GM18520 (cell line): ENCODE measurements at regions not wholly inside any gene's neighbourhood (a gene's known extent, or its start where the extent isn't known, plus 50 kb on each side); places are given as distances from the start of the nearest gene placed in this dataset.
"Not testable (repeated sequence)": the region's sequence is repeated elsewhere in the genome, so short reads cannot be mapped to it uniquely, and the experiment has no call there.

ENCODE experiments used
- ATAC-seq: cut with Tn5 transposase; IDR thresholded peaks from one replicate; pipeline ENCODE4 v1.9.1; 2021; ENCODE audit not compliant: unreplicated experiment

DNA sequence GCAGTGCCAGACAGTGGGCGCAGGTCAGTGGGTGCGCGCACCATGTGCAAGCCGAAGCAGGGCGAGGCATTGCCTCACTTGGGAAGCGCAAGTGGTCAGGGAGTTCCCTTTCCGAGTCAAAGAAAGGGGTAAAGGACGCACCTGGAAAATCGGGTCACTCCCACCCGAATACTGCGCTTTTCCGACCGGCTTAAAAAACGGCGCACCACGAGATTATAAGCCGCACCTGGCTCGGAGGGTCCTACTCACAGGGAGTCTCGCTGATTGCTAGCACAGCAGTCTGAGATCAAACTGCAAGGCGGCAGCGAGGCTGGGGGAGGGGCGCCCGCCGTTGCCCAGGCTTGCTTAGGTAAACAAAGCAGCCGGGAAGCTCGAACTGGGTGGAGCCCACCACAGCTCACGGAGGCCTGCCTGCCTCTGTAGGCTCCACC, 77.9 kb downstream of the NR4A2 start:
- ATAC-seq: not testable (repeated sequence)

DNA sequence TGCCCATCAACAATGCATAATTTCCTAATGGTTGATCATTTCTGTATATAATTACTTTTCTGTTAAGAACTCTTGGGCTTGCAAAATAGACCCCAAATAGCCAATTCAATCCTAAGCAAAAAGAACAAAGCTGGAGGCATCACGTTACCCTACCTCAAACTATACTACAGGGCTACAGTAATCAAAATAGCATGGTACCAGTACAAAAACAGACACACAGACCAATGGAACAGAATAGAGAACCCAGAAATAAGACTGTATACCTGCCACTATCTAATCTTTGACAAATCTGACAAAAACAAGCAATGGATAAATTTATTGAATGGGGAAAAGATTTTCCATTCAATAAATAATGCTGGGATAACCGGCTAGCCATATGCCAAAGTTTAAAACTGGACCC, 78.8 kb downstream of the NR4A2 start:
- ATAC-seq: no peak

- ATAC-seq: no peak
These were observed 89.6 kb downstream of the NR4A2 start for GRCh38 chr2:156242874-156243273.

- ATAC-seq: no peak
These were observed 95.0 kb downstream of the NR4A2 start for GRCh38 chr2:156237558-156237957.

- ATAC-seq: no peak
These were observed 102.7 kb downstream of the NR4A2 start for GRCh38 chr2:156229724-156230362.

DNA sequence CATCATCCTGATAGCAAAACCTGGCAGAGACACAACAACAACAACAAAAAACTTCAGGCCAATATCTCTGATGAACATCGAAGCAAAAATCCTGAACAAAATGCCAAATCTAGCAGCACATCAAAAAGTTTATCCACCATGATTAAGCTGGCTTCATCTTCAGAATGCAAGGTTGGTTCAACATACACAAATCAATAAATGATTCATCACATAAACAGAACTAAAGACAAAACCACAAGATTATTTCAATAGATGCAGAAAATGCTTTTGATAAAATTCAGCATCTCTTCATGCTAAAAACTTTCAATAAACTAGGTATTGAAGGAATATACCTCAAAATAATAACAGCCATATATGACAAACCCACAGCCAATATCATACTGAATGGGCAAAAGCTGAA, 109.2 kb downstream of the NR4A2 start:
- ATAC-seq: not testable (repeated sequence)

DNA sequence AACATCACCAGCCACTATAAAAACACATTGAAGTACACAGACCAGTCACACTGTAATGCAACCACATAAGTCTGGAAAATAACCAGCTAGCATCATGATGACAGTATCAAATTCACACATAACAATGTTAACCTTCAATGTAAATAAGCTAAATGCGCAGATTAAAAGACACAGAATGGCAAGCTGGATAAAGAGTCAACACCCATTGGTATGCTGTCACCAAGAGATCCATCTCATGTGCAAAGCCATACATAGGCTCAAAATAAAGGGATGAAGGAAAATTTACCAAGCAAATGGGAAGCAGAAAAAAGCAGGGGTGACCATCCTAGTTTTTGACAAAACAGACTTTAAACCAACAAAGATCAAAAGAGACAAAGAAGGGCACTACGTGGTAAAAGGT, 110.8 kb downstream of the NR4A2 start:
- no peak for ATAC-seq

DNA sequence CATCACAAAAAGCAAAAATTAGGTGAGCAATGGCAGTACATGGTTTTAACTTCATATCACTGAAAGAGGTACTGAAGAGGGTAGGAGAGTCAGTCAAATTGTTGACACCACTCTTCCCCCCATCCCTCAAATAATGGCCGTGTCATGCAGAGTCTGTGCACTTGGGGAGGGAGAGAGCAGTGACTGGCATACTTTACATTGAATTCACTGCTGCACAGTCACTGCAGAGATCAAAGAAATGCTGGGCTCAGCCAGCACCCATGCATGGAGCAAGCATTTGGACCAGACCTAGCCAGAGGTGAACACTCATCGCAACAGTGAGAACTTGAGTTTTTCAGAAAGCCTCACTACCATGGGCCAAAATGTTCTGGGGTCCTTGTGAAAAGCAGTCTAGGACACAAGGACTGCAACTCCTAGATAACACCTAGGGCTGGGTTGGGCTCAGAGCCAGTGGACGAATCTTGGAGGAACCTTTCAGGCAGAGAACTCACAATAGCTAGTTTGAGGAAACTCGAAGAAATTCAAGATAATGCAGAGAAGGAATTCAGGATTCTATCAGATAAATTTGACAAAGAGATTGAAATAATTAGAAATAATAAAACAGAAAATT, 112.9 kb downstream of the NR4A2 start:
- no peak for ATAC-seq

DNA sequence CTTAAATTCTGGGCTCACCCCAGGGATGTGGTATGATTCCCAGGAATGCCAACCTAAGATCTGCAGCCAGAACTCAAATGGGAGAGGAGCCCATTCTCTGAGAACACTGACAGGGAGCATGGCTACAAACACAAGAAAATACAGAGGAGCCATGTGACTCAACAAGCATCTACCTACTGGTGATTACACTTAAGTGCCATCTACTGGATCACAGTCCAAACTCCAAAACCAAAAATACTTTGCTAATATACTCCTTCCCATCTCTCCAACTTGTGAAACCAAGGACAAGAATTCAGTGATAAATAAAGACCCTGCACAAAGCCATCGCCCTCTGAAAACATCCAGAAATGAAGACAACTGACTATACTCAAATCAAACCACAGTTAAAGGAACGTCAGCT, 116.9 kb downstream of the NR4A2 start:
- no peak for ATAC-seq

DNA sequence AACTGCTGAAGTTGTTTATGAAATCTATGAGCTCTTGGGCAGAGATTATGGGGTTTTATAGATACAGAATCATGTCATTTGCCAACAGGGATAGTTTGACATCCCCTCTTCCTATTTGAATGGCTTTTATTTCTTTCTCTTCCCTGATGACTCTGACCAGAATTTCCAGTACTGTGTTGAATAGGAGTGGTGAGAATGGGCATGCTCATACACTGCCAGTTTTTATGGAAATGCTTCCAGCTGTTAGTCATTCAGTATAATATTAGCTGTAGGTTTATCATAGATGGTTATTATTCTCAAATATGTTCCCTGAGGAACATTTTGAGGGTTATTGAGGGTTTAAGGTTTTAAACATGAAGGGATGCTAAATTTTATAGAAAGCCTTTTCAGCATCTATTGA, 121.2 kb downstream of the NR4A2 start:
- ATAC-seq: no peak

DNA sequence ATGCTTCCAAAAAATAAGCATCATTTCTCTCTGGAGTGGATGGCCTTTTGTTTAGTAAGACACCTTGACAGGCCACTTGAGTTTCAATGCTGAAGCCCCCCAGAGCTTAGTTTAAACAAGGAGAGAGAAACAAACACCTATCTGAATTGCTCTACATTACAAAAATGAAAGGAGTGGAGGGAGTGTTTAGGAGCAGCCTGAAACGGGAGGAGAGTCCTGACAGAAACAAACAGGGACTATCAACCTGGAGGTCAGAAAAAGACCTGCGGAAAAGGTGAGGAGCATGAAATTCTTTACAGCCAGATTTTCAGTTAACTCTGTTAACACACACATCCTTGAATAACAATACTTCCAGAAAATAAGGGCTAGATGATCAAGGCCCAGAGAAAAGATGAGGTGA, 126.2 kb downstream of the NR4A2 start:
- ATAC-seq: no peak

- no peak for ATAC-seq
These were observed 132.9 kb downstream of the NR4A2 start for GRCh38 chr2:156199588-156199987.

DNA sequence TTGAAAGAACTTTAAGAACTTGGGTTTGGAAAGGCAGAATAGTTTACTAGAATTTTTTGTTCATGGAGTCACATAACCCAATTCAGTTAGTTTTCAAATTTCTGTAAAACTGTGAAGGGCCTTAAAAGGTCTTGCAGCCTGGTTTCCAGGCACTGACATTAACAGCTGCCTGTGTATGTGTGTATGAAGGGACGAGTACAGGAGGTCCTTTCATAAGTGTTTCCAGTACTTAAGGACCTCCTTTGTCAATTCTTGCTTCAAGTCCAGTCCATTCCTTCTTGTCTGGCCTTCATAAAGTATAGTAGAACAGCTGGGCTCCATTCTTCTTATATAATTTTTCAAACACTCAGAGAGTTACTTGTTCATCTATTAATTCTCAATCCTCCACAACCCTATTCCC, 136.5 kb downstream of the NR4A2 start:
- ATAC-seq: no peak

DNA sequence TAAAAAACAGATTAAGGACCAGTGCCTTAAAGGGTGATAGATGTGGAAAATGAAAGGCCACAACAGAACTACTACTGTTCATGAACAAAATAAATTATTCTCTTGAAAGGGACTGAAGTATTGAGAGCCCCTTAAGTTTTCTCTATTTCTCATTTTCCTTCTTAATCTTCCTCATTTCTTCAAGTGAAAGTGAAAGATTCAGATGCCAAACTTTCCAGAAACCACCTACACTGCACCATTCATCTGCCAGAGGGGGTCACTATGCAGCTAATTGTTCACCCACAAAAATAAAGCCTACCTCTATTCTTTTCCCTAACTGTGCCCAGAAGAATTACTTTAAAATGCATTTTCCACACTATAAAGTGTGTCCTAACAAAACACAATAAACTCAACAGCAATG, 140.1 kb downstream of the NR4A2 start:
- no peak for ATAC-seq

DNA sequence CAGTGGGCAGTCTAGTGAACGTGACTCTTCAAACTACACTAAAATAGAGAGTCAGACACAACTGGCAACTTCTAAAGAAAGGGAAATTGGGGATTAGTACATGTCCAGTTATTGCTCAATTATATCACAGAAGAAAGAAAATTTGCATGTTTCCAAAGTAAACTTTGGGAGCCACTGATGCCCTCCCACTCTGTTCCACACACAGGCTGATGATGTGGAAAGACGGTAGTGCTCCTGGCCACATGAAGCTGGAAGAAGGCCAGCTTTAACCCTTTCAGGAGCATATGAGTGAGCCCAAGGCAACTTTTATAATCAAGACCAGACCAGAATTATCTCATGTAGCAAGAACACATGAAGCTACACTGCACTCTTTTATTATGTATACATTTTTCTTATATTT, 141.0 kb downstream of the NR4A2 start:
- ATAC-seq: no peak

DNA sequence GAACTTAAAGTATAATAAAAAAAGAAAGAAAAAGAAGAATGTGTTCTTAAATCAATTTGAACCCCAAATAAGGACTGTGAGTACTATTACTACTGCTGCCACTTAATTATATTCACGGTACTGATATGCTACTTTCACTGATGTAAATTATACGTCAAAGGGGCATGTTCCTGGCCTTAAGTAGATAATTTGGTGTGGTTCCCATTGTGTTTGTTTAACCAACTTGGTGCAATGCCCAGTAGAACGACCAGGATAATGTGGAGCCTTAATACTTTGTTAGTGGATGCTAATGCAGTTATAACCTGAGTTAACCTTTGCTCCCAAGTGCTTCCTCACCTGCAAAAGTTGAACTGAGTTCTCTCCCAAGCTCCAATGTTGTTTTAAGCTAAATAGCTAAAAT, 142.0 kb downstream of the NR4A2 start:
- ATAC-seq: no peak

- no peak for ATAC-seq
These were observed 142.9 kb downstream of the NR4A2 start for GRCh38 chr2:156189584-156189983.

GRCh38 chr2:156189143-156189542, 143.4 kb downstream of the NR4A2 start:
- no peak for ATAC-seq

- no peak for ATAC-seq
These were observed 150.4 kb downstream of the NR4A2 start for GRCh38 chr2:156182132-156182531.

- no peak for ATAC-seq
These were observed 151.3 kb downstream of the NR4A2 start for GRCh38 chr2:156181208-156181607.

DNA sequence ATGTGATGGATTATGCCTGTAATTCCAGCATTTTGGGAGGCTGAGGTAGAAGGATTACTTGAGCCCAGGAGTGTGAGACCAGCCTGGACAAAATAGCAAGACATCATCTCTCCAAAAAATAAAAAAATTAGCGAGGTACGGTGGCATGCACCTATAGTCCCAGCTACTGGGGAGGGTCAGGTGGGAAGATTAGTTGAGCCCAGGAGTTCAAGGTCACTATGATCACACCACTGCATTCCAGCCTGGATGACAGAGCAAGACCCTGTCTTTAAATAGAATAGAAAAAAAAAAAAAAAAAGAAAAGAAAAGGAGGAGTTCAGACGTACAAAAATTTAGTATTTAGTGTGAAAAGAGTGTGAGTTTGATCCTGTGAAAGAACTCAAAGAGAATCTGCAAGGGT, 154.9 kb downstream of the NR4A2 start:
- ATAC-seq: no peak

DNA sequence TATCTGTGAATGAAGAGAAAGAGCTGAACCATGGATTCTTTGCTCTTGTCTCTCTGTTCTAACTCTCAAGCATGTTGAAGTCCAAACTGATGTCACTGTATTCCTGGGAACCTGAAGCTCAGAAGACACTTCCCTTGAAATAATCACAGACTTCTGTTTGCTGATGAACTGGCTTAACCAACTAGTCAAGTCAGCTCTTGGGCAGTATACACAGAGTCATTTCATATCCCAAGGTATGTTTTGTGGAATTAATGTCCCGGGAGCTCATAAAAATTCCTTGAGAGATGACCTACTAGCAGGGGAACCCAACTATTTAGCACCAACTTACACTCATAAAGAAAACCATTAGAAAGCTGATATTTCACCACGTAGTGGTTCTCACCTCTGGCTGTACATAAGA, 156.6 kb downstream of the NR4A2 start:
- no peak for ATAC-seq

- no peak for ATAC-seq
These were observed 161.6 kb downstream of the NR4A2 start for GRCh38 chr2:156170929-156171328.
